HCT116 (cell line): ENCODE measurements at regions not wholly inside any gene's neighbourhood (a gene's known extent, or its start where the extent isn't known, plus 50 kb on each side); places are given as distances from the start of the nearest gene placed in this dataset.

Experiments used
- ATAC-seq: fragments of 200-7000 bp; cut with Tn5 transposase; 2 replicates; pipeline ENCODE4 v1.9.1; 2020; ENCODE audit warnings: mild to moderate bottlenecking, moderate library complexity
- BruUV-seq: library from RNA; stranded (reverse); fragments of 400-500 nt; replicated peaks from 2 replicates; lab custom pipeline; 2021; lab: Mats Ljungman, UMichigan
- CTCF ChIA-PET: fragments of 300-600 bp; sonication (Branson Sonifier 250); formaldehyde crosslinking; loops from one replicate; lab custom pipeline; 2021; ENCODE audit warnings: antibody characterized with exemption; lab: Charles Lee
- POLR2A ChIA-PET: fragments of 300-600, 350-600 bp; sonication (Branson Sonifier 250); formaldehyde crosslinking; loops from one replicate; lab custom pipeline; 2021; ENCODE audit warnings: antibody characterized with exemption; lab: Charles Lee
- RAD21 ChIA-PET, 2 experiments: fragments of 300-600 bp; sonication (Branson Sonifier 250); formaldehyde crosslinking; loops; one replicate each; lab custom pipeline; 2023; ENCODE audit warnings: low total read pairs in 2 of 2; ENCODE audit not compliant: uncharacterized antibody in 2 of 2, unreplicated experiment in 2 of 2, low non-redundant PET in 1 of 2; lab: Charles Lee
- DNase-seq: peaks from one replicate; pipeline ENCODE4 v3.0.0-alpha.2; 2010; ENCODE audit warnings: low read depth, low spot score
- H2AFZ ChIP-seq: fragments of 200-600 bp; shearing (Covaris generic), sonication (generic); 2 replicates; pipeline ENCODE4 v1.6.1; 2017; ENCODE audit warnings: low read depth, mixed run types, mixed read lengths, antibody characterized with exemption, low read length; ENCODE audit not compliant: poor library complexity, severe bottlenecking
- H3K27ac ChIP-seq: 2 replicates; pipeline ENCODE4 v1.5.1; 2012; ENCODE audit warnings: low read depth, low read length
- H3K27me3 ChIP-seq: fragments of 200-600 bp; sonication (generic); 2 replicates; pipeline ENCODE4 v1.6.1; 2016; ENCODE audit warnings: mixed run types, low read length, mixed read lengths; ENCODE audit not compliant: insufficient read depth
- H3K36me3 ChIP-seq, 2 experiments: fragments of 200-500 bp in 1 of 2; fragments of 200-600 bp in 1 of 2; sonication (Bioruptor generic) in 1 of 2; sonication (generic) in 1 of 2; 2 replicates each; pipeline versions ENCODE4 v1.5.1 to v1.6.1; 2014 to 2016; ENCODE audit warnings: low read length in 2 of 2, inconsistent platforms in 1 of 2, mixed read lengths in 1 of 2, mixed run types in 1 of 2; ENCODE audit not compliant: insufficient read depth in 2 of 2, control insufficient read depth in 1 of 2
- H3K4me1 ChIP-seq, 2 experiments: fragments of 200-600 bp in 1 of 2; sonication (generic) in 1 of 2; 2 replicates each; pipeline versions ENCODE4 v1.5.1 to v1.6.1; 2012 to 2017; ENCODE audit warnings: low read length in 2 of 2, inconsistent platforms in 1 of 2, mild to moderate bottlenecking in 1 of 2, mixed read lengths in 1 of 2, mixed run types in 1 of 2, moderate library complexity in 1 of 2; ENCODE audit not compliant: insufficient read depth in 2 of 2, control insufficient read depth in 1 of 2
- H3K4me2 ChIP-seq: fragments of 200-600 bp; sonication (generic); 2 replicates; pipeline ENCODE4 v1.6.1; 2017; ENCODE audit warnings: mixed run types, low read length, mixed read lengths
- H3K4me3 ChIP-seq, 2 experiments: fragments of 200-600 bp in 1 of 2; sonication (generic) in 1 of 2; replicated peaks in 1 of 2; 2 replicates each; pipeline ENCODE4 v1.5.1; 2011 to 2016; ENCODE audit warnings: low read length in 2 of 2, control low read depth in 1 of 2, low read depth in 1 of 2, mild to moderate bottlenecking in 1 of 2, mixed read lengths in 1 of 2, mixed run types in 1 of 2
- H3K79me2 ChIP-seq: fragments of 200-600 bp; sonication (generic); 2 replicates; pipeline ENCODE4 v1.6.1; 2017; ENCODE audit warnings: mild to moderate bottlenecking, mixed run types, low read length, moderate library complexity, mixed read lengths; ENCODE audit not compliant: insufficient read depth
- H3K9ac ChIP-seq: fragments of 200-600 bp; sonication (generic); 2 replicates; pipeline ENCODE4 v1.6.1; 2016; ENCODE audit warnings: low read length, mixed read lengths
- H3K9me2 ChIP-seq: fragments of 200-600 bp; sonication (generic), shearing (Covaris generic); 2 replicates; pipeline ENCODE4 v1.6.1; 2017; ENCODE audit warnings: mixed run types, mild to moderate bottlenecking, moderate library complexity; ENCODE audit not compliant: insufficient read depth
- H3K9me3 ChIP-seq, 2 experiments: fragments of 200-500 bp in 1 of 2; fragments of 200-600 bp in 1 of 2; sonication (Bioruptor generic) in 1 of 2; sonication (generic) in 1 of 2; 2 replicates each; pipeline ENCODE4 v1.6.1; 2014 to 2017; ENCODE audit warnings: low read length in 2 of 2, mixed read lengths in 2 of 2, inconsistent platforms in 1 of 2, low read depth in 1 of 2, mild to moderate bottlenecking in 1 of 2, mixed run types in 1 of 2, moderate library complexity in 1 of 2; ENCODE audit not compliant: control insufficient read depth in 1 of 2, insufficient read depth in 1 of 2
- H4K20me1 ChIP-seq: fragments of 200-600 bp; sonication (generic), shearing (Covaris generic); 2 replicates; pipeline ENCODE4 v1.6.1; 2017; ENCODE audit warnings: mixed run types, mild to moderate bottlenecking, moderate library complexity; ENCODE audit not compliant: insufficient read depth
- ATF3 ChIP-seq: IDR thresholded peaks from 2 replicates; pipeline ENCODE4 v1.6.1; 2012
- CBX3 ChIP-seq: IDR thresholded peaks from 2 replicates; pipeline ENCODE4 v1.6.1; 2012; ENCODE audit warnings: low read depth
- CTCF ChIP-seq, 3 experiments: fragments of 200-600 bp in 1 of 3; sonication (generic) in 1 of 3; IDR thresholded peaks in 2 of 3; conservative IDR thresholded peaks in 1 of 3; 2 replicates each; pipeline ENCODE4 v1.5.1; 2012 to 2017; ENCODE audit warnings: low read depth in 2 of 3, low read length in 2 of 3, antibody characterized with exemption in 1 of 3, borderline replicate concordance in 1 of 3, control low read depth in 1 of 3, mild to moderate bottlenecking in 1 of 3, mixed read lengths in 1 of 3, mixed run types in 1 of 3, moderate library complexity in 1 of 3; ENCODE audit not compliant: insufficient read depth in 1 of 3
- EGR1 ChIP-seq: IDR thresholded peaks from 2 replicates; pipeline ENCODE4 v1.6.1; 2012; ENCODE audit warnings: low read depth
- ELF1 ChIP-seq: IDR thresholded peaks from 2 replicates; pipeline ENCODE4 v1.6.1; 2012; ENCODE audit warnings: low read depth, borderline replicate concordance
- FOSL1 ChIP-seq: IDR thresholded peaks from 2 replicates; pipeline ENCODE4 v1.6.1; 2012; ENCODE audit warnings: low read depth
- JUND ChIP-seq: IDR thresholded peaks from 2 replicates; pipeline ENCODE4 v1.6.1; 2012
- POLR2A ChIP-seq: IDR thresholded peaks from 2 replicates; pipeline ENCODE4 v1.7.0; 2011; ENCODE audit warnings: borderline replicate concordance; ENCODE audit not compliant: insufficient read depth, insufficient read length; ENCODE audit errors: extremely low read depth
- POLR2AphosphoS5 ChIP-seq: IDR thresholded peaks from 2 replicates; pipeline ENCODE4 v1.6.1; 2011; ENCODE audit warnings: mild to moderate bottlenecking, low read depth, low read length, moderate library complexity
- RAD21 ChIP-seq: IDR thresholded peaks from 2 replicates; pipeline ENCODE4 v1.6.1; 2012; ENCODE audit warnings: low read depth, mild to moderate bottlenecking
- REST ChIP-seq: IDR thresholded peaks from 2 replicates; pipeline ENCODE4 v1.6.1; 2012; ENCODE audit warnings: low read depth
- SIN3A ChIP-seq: IDR thresholded peaks from 2 replicates; pipeline ENCODE4 v1.6.1; 2012; ENCODE audit warnings: low read depth
- SP1 ChIP-seq: IDR thresholded peaks from 2 replicates; pipeline ENCODE4 v1.6.1; 2012; ENCODE audit warnings: low read depth
- SRF ChIP-seq: IDR thresholded peaks from 2 replicates; pipeline ENCODE4 v1.6.1; 2012; ENCODE audit warnings: low read depth
- TCF7L2 ChIP-seq: IDR thresholded peaks from 2 replicates; pipeline ENCODE4 v1.7.0; 2011; ENCODE audit warnings: borderline replicate concordance, inconsistent platforms; ENCODE audit not compliant: insufficient read depth, insufficient read length; ENCODE audit errors: extremely low read depth
- YY1 ChIP-seq: IDR thresholded peaks from 2 replicates; pipeline ENCODE4 v1.6.1; 2011; ENCODE audit warnings: low read length, low read depth, moderate library complexity, mild to moderate bottlenecking; ENCODE audit not compliant: insufficient replicate concordance; ENCODE audit errors: extremely low read depth
- ZFX ChIP-seq: fragments of 450-650 bp; IDR thresholded peaks from 2 replicates; pipeline ENCODE4 v1.6.1; 2017
- intact Hi-C: fragments of 100-400 bp; cut with micrococcal nuclease; formaldehyde crosslinking; loops from 2 replicates; pipeline ENCODE4 v1.10.0; 2022

- H3K9me2 ChIP-seq: no peaks in the 10 kb centered on the region
- no peak overlapping the region for H3K27ac ChIP-seq
- H3K79me2 ChIP-seq: no peaks in the 10 kb centered on the region
- no peaks in the 10 kb centered on the region for H3K36me3 ChIP-seq
- ChIA-PET RAD21 (no interaction called here), POLR2A (no interaction called here), CTCF (interaction anchor here (2.2 kb wide), 1 partner anchor 11 kb away, joined by 7 read pairs; no protein-coding TSS in a partner anchor)
- no peak overlapping the region for H3K4me2 ChIP-seq
- DNase-seq: no peak
- H3K4me3 ChIP-seq: no peak overlapping the region
- no TSS peak for BruUV-seq
- H3K9me3 ChIP-seq: no peaks in the 10 kb centered on the region
- no peak overlapping the region for H2AFZ ChIP-seq
- no peak for ATAC-seq
- H3K4me1 ChIP-seq: peaks cover 0 to 13% of the 10 kb centered on the region in 2 experiments; a peak in 2 of 4 replicates
- intact Hi-C loops: no loop called here
- H3K27me3 ChIP-seq: no peaks in the 10 kb centered on the region
- TF ChIP-seq SIN3A (no peak), FOSL1 (no peak), RAD21 (no peak), TCF7L2 (no peak), YY1 (no peak)
- H3K9ac ChIP-seq: no peak overlapping the region
- no peaks in the 10 kb centered on the region for H4K20me1 ChIP-seq
Measured at GRCh38 chr4:138948918-138949317, 66.7 kb upstream of the NOCT start.

GRCh38 chr4:138946306-138946705 lies 69.3 kb upstream of the NOCT start:
- RAD21 ChIA-PET: no interaction called here
- Histone ChIP-seq H4K20me1 (no peaks in the 10 kb centered on the region), H3K27ac (no peak overlapping the region), H3K9me2 (no peaks in the 10 kb centered on the region), H3K4me2 (no peak overlapping the region), H3K36me3 (no peaks in the 10 kb centered on the region), H3K9ac (no peak overlapping the region), H2AFZ (no peak overlapping the region), H3K27me3 (no peaks in the 10 kb centered on the region), H3K79me2 (no peaks in the 10 kb centered on the region), H3K9me3 (no peaks in the 10 kb centered on the region), H3K4me3 (no peak overlapping the region), H3K4me1 (peaks cover 0 to 7% of the 10 kb centered on the region in 2 experiments; a peak in 2 of 4 replicates)
- ATAC-seq: no peak
- DNase-seq: no peak
- CTCF ChIA-PET: no interaction called here
- POLR2A ChIA-PET: no interaction called here
- intact Hi-C loops: no loop called here
- no peak for TF ChIP-seq YY1
- TF ChIP-seq EGR1: no peak
- TF ChIP-seq JUND: no peak
- TF ChIP-seq POLR2A: no peak
- no peak for TF ChIP-seq ELF1
- no peak for TF ChIP-seq TCF7L2
- no peak for TF ChIP-seq ATF3
- TF ChIP-seq POLR2AphosphoS5: no peak
- no peak for TF ChIP-seq CBX3
- TF ChIP-seq ZFX: no peak
- no peak for TF ChIP-seq REST
- TF ChIP-seq SP1: no peak
- TF ChIP-seq SRF: no peak
- TF ChIP-seq CTCF (IDR thresholded peaks at IDR 0.05 in 2 of 3, conservative IDR thresholded peaks at IDR 0.05 in 1 of 3; ENCODE audit: borderline replicate concordance in 1 of 3, insufficient read depth in 1 of 3, low read depth in 2 of 3, low read length in 2 of 3): no peak
- no peak for TF ChIP-seq FOSL1
- no TSS peak for BruUV-seq
